Gastrocnemius medialis (tissue), 4 donors: ENCODE measurements at regions not wholly inside any gene's neighbourhood (a gene's known extent, or its start where the extent isn't known, plus 50 kb on each side); places are given as distances from the start of the nearest gene placed in this dataset.

ENCODE experiments used
- POLR2A ChIP-seq, 2 donors: fragments of 450-650 bp; IDR thresholded peaks; one replicate each; pipeline ENCODE4 v1.6.1; 2017; ENCODE audit warnings: antibody characterized with exemption in 2 of 2, mild to moderate bottlenecking in 2 of 2, moderate library complexity in 2 of 2
- TF ChIP-seq, protein P1 (sequence below), 5 experiments: fragments of 450-650 bp in 3 of 5; fragments of 200-600 bp in 2 of 5; sonication (generic) in 2 of 5; IDR thresholded peaks in 4 of 5; conservative IDR thresholded peaks in 1 of 5; 1 replicate in 4 of 5; 2 replicates in 1 of 5; pipeline ENCODE4 v1.5.1; 2016 to 2019; ENCODE audit warnings: antibody characterized with exemption in 5 of 5, mild to moderate bottlenecking in 3 of 5, moderate library complexity in 3 of 5

DNA sequence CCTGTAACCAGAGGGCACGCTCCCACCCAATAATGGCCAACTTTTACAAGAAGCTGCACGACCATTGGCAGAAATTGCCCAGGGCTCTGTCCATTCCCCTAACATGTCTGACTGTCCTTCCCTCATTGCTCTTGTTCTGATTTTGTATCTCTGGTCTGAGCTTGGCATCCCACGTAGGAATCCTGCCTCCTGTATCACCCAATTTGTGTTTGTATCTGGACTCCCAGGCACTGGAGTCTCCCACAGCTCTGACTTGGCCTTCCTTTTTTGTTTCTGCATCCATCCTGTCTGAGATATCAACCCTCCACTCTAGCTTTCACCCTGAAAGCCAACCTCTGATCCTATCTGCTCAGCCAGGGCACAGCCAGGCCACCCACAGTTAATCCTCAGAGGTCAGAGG, 259.8 kb downstream of the FBXO15 start:
- TF ChIP-seq, protein P1, sequence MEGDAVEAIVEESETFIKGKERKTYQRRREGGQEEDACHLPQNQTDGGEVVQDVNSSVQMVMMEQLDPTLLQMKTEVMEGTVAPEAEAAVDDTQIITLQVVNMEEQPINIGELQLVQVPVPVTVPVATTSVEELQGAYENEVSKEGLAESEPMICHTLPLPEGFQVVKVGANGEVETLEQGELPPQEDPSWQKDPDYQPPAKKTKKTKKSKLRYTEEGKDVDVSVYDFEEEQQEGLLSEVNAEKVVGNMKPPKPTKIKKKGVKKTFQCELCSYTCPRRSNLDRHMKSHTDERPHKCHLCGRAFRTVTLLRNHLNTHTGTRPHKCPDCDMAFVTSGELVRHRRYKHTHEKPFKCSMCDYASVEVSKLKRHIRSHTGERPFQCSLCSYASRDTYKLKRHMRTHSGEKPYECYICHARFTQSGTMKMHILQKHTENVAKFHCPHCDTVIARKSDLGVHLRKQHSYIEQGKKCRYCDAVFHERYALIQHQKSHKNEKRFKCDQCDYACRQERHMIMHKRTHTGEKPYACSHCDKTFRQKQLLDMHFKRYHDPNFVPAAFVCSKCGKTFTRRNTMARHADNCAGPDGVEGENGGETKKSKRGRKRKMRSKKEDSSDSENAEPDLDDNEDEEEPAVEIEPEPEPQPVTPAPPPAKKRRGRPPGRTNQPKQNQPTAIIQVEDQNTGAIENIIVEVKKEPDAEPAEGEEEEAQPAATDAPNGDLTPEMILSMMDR (IDR thresholded peaks at IDR 0.05 in 4 of 5, conservative IDR thresholded peaks at IDR 0.05 in 1 of 5) = no peak
- no peak for TF ChIP-seq POLR2A (IDR thresholded peaks at IDR 0.05)
